DMS79 (cell line): ENCODE measurements at regions not wholly inside any gene's neighbourhood (a gene's known extent, or its start where the extent isn't known, plus 50 kb on each side); places are given as distances from the start of the nearest gene placed in this dataset.

ENCODE experiments used
- DNase-seq: peaks from one replicate; lab custom pipeline; 2025; lab: John Stamatoyannopoulos, UW

DNA sequence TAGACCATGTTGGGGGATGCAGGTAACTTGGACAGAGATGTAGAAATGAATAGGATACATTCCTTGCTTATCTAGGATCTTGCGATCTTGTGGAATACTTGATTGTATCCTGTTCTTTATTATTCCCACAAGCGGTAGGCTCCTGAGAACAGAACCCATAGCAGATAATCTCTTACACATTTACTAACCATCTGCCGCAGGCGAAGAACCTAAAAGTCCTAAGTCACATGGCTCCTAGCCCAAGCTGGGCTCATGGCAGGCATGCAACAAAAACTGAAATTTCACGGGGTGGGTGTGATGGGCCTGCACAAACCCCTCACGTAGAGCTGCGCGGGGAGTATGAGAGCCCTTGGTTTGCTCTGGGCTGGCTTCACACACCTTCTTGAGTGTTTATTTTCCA is 177.4 kb upstream of the NECTIN1 start:
- DNase-seq: no peak

DNA sequence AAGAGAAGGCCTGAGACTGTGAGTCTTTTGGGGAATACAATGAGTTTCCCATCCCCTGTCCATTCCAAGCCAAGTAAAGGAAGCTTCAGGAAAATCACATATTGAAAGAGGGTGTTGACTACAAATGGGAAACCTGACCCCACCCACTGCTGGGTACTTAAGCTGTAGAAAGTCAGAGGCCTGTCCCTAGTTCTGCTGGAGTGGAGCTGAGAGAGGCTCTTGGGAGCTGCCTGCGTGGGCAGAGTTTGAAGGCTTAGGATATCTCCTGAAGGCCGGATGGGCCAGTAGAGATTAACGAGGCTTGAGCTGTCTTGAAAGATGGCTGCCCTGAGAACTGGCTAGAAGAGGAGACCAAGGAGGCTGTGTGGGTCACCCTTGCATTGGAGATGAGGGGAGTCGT is 176.2 kb upstream of the NECTIN1 start:
- peak; percentile 31 for DNase-seq

DNA sequence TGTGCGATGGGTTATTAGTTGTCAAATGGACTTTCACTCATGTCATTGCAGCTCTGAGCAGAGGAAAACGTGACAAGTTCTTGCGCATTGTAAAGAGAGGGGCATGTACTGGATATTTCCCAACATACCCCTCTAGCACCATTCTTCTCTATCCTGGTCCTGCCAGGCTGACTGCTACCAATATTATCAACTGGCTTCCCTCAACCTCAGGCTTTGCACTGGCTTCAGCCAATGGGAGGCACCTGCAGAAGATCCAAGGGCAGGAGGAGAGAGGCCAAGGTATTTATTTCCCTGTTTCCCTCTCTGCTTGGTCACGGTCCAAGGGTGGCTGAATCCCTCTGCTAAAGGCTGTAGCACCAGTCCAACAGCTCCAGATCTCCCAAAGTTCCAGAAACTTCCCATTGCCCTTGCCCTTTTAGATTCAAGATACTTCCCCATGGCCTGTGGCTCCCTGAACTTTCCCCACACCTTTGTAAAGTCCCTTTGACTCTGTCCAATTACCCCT is 175.6 kb upstream of the NECTIN1 start:
- no peak for DNase-seq

DNA sequence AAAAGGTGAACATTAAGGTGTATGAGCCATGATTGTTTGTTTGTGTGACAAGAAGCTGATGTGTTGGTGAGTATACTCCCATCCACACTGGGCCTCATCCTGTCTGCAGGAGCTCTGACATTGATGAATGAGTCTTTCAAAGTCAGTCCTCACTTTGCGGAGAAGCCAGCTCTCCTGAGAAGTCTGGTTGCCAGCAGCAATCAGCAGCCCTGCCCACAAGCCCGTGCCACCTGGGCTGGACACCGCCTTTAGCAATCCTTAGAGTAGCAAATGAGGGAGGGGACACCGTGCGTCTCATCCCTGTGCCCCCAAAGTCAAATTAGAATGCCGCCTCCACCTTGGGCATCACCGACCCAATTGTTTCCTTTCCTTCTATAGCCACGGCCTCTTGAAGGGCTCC is 174.8 kb upstream of the NECTIN1 start:
- DNase-seq: no peak

DNA sequence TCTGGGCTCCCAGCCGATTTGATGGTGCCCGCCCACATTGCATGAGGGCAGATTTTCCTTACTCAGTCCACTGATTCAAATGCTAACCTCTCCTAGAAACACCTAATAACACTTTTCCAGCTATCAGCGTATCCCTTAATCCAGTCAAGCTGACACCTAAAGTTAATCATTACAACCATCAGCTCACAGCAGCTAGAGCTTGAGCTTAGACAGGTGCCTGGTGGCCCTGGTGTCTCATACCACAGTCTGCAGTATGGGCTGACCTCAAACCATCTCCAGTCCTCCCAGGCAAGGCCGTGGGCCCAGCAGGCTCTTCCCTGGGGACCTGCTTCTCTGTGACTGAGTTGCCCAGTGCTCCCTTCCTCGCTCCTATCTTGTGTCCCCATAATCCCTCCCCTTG is 174.4 kb upstream of the NECTIN1 start:
- DNase-seq: no peak

DNA sequence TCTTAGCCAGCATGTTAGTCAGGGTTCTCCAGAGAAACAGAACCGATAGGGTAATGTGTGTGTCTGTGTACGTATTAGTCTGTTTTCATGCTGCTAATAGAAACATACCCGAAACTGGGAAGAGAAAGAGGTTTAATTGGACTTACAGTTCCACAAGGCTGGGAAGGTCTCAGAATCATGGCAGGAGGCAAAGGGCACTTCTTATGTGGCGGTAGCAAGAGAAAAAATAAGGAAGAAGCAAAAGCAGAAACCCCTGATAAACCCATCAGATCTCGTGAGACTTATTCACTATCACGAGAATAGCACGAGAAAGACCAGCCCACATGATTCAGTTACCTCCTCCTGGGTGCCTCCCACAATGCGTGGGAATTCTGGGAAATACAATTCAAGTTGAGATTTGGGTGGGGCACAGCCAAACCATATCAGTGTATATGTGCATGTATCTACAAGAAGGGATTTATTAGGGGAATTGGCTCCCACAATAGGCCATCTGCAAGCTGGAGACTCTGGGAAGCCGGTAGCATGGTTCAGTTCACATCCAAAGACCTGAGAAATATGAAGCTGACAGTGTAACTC is 173.7 kb upstream of the NECTIN1 start:
- no peak for DNase-seq

DNA sequence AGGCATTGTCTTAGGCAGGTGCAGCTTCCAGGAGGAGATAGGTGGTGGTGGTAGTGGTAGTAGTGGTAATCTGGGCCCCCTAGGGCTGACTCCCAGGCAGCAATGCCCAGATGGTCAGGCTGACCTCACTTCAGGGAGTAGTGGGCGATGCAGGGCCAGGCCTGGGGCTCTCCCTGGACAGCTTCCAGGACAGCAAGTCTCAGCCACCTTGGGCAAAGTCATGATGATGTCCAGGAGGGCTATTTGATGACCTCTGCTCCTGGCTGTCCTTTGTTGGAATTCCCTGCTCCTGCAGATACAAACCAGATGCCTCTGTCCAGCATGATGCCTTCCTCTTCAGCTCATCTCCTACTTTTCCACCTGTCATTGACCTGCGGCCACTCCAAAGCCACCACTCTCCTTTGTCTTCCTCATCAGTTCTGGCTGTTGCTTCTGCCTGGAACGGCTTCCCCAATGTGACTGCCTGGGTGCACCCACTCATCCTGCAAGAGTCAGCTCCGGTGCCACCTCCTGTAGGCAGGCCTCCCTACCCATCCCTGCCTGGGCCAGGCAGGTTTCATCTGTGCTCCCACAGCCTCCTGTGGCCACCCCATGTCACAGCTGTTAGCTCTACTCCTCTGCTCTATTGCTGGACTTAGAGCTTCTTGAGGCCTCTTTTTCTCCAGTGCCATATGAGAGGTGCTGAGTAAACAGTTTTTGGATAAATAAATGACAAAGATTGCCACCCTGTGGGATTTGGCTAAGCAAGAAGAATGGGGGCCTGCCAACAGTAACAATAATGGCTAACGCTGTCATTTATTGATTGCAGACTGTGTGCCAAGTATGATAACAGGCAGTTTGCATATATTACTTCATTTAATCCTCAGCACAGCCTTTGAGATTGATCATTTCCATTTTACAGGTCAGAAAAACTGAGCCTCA is 172.9 kb upstream of the NECTIN1 start:
- no peak for DNase-seq

DNA sequence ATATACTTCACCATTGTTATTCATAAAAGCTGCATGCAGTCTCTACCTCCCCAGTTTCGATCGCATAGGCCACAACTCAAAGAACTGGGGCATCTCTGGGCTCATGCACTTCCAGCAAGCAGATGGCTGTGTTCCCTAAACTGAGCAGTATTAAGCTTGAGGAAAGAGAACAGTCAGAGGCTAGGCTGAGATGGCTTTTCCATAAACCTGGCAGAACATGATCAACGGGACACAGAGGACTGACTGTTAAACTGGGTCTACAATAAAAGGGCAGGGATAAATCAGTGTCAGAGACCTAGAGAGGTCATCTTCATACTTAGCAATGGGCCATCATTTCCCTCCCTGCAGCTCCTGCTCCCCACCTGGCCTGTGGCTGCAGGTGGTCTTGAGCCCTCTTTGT is 171.0 kb upstream of the NECTIN1 start:
- no peak for DNase-seq

DNA sequence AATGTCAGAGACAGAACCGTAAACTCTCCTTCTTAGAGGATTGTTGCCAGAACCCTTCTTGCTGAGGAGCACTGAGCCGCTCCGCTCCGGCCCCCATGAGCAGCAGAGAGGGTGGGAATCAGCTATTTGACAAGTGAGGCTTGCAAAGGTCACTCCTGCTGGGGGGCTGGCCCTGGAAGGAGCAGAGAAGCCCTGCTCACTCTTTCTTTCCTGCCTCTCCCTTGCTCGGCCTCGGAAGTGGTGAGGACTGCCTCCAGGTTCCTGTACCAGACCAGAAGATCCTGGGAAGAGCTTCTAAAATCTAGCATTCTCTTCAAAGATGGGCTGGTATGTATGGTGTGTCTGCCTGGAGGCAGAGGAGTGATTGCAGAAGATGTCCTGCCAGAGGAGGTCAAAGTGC is 168.6 kb upstream of the NECTIN1 start:
- no peak for DNase-seq

DNA sequence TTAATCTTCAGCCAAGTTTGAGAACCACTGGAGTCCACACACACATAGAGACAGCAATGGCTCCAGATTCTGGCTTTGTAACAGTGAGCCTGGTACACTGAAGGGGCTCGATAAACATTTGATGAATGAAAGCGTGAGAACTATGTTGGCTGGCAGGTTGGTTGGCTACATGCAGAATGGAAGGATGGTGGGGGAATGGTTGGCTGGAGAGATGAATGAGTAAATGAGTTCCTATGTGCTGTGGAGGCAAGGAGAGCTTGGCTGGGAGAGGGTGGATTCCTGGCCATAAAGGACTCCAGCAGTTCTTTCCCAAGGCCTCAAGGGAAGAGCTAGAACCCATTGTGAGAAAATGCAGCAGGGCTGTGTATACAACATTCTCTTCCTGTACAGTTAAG is 168.0 kb upstream of the NECTIN1 start:
- no peak for DNase-seq

DNA sequence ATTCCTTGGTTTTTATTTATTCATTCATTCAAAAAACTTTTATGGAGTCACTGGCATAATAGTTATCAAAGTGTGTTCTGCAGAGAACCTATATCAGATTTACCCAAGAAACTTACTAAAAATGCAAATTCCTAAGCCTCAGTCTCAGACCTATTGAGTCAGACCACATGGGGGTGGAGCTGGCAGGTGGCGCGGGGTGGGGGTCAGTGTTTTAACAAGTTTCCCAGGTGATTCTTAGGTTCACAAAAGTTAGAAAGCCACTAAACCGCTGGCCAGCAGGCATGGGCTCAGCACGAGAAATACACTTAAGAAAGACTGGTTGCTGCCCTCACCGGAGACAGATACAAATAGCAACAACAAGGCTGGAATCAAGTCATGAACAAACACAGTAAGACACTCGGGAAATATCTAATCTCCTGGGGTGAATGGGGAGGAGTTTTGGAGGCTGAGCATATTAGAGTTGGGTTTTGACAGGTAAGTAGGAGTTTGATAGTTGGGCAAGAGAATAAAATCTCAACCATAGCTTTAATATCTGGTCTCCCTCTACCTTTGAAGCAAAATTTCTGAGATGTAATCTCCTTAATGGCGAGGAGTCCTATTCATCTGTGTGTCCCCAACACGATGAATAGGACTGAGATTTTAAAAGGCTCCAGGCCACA is 167.5 kb upstream of the NECTIN1 start:
- no peak for DNase-seq

DNA sequence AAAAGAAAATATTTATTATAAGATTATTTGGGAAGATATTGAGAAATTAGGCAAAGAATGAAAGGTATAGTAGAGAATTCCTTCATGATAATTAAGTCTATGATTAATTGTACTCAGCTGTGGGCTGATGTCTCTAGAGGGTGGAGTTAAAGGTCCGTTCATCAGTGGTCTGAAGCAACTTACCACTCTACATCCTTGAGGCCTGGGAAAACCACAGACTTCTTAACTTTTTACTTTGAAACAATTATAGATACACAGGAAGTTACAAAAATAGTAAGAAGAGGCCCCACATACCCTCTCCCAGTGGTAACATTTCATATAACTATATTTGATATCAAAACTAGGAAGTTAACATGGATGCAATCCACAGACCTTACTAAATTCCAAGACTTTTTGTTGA is 167.0 kb upstream of the NECTIN1 start:
- no peak for DNase-seq

DNA sequence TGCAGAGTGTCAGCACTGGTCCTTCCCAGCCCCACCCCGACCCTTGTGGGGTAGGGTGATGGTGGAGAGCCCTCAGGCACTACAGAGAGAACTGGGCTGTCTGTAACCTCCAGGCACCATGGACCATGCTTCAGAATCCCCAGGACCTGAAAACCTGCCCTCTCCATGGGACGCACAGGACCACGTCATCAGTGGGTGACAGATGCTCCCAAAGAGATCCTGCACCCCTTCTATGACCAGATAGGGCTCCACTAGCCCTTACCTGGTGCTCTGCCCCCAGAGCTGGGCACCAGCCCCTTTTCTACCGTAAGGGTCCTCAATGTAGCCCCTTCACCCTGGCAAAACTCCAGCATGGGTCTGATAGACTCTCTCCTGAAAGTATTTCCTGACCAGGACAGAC is 165.9 kb upstream of the NECTIN1 start:
- no peak for DNase-seq

DNA sequence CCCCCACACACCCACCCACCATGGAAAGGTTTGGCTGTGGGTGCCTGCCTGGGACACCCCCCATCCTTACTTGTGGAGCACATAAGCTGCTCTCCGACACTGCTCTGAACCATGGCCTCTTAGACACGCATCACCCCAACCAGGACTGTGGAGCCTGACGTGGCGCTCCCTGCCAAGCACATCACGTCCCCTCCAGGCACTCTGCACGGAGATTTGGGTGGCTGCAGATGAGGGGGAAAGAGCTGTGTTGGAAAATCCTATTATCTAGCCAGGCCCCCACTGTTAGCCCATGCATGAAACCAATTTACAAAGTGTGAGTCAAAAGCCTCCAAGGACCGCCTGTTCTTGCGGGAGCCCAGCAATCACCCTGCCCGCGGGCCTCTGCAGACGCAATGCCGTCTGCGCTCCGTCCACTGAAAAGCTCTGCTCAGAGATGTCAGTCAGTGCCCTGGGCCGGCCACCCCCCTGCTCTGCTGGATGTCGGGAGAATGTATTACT is 163.4 kb upstream of the NECTIN1 start:
- DNase-seq: peak; percentile 49

DNA sequence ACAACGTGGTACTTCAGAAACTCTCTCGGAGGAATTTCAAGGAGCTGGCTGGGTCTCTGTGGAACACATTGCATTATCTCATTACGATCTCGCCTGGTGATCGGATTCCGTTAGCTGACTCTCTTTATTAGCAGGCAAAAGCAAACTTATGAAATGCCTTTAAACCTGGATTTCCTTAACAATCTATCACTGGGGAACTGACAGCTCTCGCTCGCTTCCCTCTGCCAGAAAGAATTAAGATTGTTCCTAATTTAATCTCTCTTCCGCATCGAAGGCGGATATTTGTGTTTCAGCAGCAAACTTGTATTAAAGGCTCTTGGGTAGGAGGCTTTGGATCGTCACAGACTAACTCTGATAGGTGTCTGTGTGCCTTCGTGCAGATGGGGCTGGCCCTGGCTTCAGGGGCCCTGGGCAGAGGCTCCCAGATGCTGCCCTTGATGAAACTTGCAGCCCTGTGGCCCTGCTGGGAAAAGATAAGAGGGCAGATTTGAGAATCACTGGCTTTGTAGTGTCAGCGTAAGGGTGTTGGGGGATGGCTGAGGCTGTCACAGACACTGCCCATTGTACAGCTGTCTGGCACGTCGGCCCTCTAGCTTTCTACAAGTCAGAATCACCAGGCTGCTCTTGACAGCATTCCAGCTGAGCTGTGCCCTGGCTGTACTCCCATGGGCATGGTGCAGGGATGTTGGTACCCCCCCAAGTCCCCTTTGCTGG is 162.2 kb upstream of the NECTIN1 start:
- no peak for DNase-seq

DNA sequence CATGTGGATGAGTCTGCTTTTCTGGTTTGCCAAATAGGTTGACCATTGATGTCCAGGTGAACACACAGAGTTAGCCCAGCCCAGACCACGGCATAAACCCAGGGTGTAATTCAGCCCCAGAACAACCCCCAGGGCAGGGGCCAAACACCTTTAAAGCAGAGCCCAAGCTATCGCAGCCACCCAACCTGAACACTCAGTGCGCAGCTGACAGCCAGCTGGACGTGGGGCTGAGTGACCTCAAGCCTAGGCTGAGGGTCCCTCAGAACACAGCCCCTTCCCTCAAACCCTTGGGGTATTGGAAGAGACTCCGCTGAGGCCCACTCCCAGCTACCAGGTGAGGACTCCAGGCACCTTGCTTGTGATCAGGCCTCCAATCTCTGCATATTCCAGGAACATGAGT is 161.5 kb upstream of the NECTIN1 start:
- DNase-seq: no peak

DNA sequence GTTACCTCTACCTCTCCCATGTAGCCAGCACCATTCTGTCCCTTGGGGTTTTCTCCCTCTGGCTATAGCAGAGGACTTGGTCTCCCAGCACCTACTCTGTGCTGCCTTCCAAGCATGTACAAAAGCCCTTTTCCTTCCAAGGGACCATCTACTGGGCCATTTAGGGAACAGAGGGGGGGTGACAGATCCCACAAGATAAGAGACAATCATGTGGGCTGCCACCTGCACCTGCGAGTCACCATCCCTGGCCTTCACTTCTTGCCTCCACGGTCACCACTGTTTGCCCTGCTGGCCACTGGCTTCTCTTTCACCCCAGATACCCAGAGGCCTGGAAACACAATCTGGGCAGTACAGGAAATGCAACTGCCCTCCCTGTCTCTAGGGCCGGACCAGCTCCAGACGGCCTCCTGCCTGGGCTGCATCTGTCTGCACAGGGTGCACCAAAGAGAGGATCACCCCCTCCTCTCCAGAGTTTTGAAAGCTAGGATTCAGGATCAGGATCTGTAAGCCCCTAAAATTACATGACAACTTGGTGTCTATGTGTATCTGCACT is 160.8 kb upstream of the NECTIN1 start:
- no peak for DNase-seq

DNA sequence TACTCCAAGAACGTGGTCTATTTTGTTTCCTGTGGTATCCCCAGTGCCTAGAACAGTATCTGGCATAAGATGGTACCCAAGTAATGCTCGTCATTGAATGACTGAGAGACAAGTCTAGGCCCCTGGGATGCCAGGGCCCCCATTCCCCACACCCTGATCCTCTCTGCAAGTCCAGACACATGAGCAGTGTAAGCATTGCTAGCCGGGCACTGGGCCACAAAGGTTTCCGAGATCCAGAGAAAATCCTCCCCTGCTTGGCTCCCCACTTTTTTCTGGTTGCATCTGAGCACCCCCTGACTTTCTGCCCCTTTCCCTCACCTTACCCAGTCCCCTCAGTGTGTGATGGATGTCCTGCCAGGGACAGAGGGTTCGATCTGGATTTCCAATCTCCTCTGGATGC is 160.1 kb upstream of the NECTIN1 start:
- DNase-seq: no peak

DNA sequence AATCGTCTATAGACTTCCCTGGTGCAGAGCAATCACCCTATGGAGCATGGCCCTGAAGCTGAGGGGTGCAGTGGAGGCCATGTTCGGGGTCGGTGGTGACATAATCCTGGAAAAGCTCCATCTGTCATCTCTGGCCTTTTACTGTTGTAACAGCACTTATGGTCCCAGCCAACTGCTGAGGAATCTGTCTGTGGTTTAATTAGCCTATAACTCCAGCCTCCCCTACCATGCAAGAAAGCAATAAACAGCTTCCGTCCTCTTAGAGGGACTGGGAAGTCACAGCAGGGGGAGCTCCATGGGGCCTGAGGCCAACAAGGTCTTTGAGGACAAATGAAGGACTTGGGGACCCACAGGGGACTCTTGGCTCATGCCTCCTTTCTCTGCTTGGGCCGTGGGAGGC is 159.1 kb upstream of the NECTIN1 start:
- DNase-seq: peak; percentile 86

DNA sequence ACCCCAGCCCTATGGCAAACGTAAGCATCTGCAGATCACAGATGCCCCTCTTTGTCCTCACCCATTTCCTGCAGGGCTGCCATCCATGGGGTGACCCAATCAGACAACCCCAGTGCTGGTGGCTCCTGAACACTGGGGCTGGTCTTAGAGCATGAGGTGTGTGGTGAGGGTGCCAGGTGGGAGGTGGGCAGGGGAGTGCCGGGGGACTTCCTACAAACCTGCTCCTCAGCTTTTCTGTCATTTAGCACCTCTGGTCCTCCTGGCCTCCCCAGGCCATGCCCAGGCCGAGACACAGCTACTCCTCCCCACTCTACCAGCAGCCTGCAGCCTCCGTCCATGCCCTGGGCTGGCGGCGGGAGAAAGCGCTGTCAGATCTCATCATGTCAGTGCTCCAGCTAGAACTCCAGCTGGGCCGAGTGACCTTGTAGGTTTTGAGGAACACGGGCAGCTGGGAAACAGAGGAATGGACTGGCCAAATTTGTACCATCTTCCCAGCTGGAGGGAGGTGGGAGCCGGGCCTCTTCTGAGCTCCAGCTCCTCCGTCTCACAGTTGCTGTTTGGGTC is 157.7 kb upstream of the NECTIN1 start:
- DNase-seq: no peak

DNA sequence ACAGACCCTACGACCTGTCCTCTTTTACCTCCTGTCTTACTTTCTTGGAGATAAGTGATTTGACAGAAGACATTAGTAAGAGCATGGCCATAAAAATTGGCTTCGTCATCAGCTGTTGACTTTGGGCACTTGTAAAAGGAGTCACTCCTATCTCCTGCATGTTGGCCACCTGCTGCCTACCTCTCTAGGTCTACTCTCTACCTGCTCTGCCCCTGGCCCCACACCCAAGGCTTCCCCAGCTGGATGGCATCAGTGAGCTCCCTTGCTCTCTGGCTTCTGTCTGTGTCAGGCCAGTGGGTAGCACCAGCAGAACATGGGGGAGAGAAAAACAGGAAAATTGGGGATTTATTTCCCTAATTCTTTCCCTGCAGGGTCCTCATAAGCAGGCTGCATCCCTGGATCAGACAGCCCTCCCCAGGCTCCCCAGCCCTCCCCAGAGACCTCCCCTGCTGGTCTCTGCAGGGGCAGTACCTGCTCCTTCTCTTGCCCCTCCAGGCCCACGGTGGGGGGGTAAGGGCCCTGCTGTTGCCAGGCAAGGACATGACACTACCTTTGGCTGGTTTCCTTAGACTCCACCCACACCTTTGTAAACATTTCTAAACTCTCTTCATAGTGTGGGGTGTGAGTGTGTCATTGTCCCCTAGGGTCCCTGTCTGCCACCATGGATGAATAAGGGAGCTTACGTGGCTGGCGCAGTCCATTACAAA is 157.0 kb upstream of the NECTIN1 start:
- DNase-seq: no peak
